NOMO-1 treated with dmso at 0.1 percent for 144 hours (cell line): ENCODE measurements at regions not wholly inside any gene's neighbourhood (a gene's known extent, or its start where the extent isn't known, plus 50 kb on each side); places are given as distances from the start of the nearest gene placed in this dataset.
"Not testable (repeated sequence)": the region's sequence is repeated elsewhere in the genome, so short reads cannot be mapped to it uniquely, and the experiment has no call there.

Experiments used
- DNase-seq: peaks from one replicate; lab custom pipeline; 2025; ENCODE audit not compliant: unreplicated experiment; lab: John Stamatoyannopoulos, UW

GRCh38 chr2:47653902-47654789 lies 83.4 kb upstream of the KCNK12 start:
- no peak for DNase-seq

DNA sequence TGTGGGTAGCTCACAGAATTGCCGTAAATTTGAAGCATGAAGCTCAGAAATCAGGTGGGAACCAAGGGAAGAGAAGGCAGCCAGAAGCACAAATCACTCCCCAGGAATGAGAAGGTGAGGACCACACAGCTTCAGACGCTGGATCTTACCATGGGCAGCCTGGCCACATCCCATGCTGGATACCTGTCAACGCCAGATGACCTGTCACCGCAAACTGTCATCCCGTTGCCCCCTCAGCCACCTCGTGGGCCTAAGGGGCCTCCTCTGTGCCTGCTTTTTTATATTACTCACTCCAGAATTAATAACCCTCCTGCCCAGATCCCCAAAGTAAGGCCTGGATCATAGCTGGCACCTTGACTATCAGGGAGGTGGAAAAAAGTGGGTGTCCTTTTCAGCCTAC lies 82.3 kb upstream of the KCNK12 start:
- no peak for DNase-seq

GRCh38 chr2:47652061-47652690 lies 81.4 kb upstream of the KCNK12 start:
- DNase-seq: no peak

- no peak for DNase-seq
Measured at GRCh38 chr2:47651296-47651695, 80.5 kb upstream of the KCNK12 start.

DNA sequence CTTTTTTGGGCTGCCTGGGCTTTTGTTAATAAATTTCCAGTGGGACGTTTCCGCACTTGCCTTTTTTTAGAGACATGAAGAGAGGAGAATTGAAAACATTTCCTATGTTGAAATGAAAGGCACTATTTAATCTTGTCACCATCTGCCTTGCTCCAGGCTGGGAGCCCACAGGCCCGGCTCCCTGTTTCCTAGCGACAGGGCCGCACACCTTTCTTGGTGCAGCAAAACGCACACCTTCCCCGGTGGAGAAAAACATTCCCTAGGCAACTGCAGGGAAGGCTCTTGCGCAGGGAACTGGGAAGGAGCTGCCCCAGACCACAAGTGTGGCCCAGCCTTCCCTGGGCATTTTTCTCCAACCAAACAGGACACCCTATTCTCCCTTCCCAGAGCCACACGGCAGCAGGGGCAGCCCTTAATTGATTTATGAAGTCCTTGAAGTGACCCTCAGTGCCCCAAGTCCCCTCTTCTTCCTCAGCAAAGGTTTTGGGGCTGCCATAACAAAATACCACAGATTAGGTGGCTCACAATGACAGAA lies 79.3 kb upstream of the KCNK12 start:
- DNase-seq: no peak

- no peak for DNase-seq
Measured at GRCh38 chr2:47645246-47645645, 74.5 kb upstream of the KCNK12 start.

DNA sequence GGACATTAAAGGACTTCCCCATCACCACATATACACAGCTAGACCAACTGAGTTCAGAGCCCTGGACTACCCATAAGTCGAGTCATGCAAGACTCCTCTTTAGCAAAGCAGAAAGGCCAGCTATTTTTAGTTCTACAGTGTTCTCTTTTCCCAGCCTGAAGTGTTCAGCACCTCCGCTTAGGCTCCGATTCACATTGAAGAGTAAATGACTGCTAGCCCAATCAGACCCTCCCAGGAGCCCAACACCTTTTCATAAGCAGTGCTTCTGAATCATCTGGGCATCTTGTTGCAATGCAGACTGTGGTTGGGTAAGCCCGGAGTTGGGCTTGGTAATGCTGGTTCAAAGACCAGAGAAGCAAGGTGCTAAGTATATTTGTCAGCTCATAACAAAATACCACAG lies 73.6 kb upstream of the KCNK12 start:
- no peak for DNase-seq

GRCh38 chr2:47641366-47641765 lies 70.6 kb upstream of the KCNK12 start:
- no peak for DNase-seq

DNA sequence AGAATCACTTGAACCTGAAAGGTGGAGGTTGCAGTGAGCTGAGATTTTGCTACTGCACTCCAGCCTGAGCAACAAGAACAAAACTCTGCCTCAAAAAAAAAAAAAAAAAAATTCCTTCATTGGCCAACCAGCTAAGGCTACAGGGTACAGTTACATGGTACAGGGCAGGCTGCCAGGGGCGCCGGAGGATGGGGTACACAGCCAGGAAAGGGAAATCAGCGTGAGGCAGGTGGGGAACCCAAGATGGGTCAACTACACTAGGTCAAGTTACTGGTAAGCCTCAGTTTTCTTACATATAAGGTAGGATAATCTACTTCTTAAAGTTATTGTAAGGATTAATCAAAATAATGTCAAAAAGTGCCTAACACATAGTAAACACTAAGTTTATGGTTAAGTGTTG lies 69.6 kb upstream of the KCNK12 start:
- no peak for DNase-seq

DNA sequence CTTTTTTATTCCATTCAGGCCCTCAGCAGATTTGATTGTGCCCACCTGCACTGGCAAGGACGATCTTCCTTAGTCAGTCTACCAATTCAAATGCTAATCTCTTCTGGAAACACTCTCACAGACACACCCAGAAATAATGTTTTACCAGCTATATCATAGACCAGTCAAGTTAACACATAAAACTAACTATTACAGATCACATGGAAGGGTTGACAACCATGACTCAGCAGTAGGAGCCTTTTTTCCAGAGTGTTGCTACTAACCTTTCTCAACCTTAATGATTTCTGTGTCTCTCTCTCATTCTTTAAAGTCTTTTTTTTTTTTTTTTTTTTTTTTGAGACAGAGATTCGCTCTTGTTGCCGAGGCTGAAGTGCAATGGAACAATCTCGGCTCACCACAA lies 68.7 kb upstream of the KCNK12 start:
- DNase-seq: no peak

DNA sequence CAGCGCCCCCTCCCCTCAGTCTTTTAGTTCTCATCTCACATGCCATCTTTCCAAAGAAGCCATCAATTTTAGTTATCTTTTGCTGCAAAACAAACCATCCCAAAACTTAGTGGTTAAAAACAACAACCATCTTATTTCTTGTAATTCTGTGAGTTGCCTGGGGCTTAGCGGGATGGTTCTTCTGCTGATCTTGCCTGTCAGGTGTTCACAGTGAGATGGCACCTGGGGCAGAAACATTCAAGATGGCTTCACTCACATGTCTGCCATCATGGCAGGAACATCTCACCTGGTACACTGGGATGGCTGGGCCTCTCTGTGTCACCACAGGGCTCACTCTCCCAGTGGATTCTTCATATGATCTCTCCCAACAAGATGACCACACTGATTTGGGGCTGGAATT lies 67.6 kb upstream of the KCNK12 start:
- no peak for DNase-seq

- no peak for DNase-seq
Measured at GRCh38 chr2:47636596-47637264, 65.9 kb upstream of the KCNK12 start.

DNA sequence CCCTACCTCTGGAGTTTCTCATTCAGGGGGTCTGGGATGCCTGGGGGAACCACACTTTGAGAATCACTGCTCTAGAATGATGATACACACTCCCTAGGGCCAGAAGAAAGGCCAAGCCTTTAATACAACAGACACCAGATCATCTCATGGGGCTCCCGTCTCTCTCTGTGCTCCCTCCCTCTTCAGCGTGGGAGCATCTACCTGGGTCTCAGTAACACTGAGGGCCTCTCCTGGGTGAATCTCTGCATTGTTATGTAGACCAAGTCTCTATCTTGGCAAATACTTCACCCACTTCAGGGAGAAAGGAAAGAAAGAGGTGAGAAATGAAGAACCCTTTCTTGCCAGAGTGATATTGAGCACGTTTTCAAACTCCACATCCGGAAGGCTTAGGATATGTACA lies 65.4 kb upstream of the KCNK12 start:
- DNase-seq: no peak

GRCh38 chr2:47632754-47633153 lies 62.0 kb upstream of the KCNK12 start:
- no peak for DNase-seq

- no peak for DNase-seq
Measured at GRCh38 chr2:47631792-47632398, 61.1 kb upstream of the KCNK12 start.

DNA sequence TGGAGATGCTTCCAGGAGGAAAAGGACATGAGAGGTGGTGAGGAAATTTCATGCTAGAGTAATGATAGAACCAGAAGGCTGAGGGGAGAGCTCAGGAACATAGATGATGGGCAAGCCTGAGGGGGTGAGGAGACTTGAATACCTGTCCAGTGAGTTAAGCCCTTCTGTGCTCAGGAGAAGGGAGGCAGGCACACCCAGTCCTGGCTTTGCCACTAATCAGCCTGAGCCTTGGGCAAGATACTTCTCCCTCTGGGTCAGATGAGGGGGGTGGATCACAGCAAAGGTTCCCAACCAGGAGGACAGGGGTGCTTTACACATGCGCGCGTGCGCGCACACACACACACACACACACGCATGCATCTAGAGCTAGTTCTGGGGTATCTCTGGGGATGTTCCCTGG lies 60.5 kb upstream of the KCNK12 start:
- DNase-seq: no peak

DNA sequence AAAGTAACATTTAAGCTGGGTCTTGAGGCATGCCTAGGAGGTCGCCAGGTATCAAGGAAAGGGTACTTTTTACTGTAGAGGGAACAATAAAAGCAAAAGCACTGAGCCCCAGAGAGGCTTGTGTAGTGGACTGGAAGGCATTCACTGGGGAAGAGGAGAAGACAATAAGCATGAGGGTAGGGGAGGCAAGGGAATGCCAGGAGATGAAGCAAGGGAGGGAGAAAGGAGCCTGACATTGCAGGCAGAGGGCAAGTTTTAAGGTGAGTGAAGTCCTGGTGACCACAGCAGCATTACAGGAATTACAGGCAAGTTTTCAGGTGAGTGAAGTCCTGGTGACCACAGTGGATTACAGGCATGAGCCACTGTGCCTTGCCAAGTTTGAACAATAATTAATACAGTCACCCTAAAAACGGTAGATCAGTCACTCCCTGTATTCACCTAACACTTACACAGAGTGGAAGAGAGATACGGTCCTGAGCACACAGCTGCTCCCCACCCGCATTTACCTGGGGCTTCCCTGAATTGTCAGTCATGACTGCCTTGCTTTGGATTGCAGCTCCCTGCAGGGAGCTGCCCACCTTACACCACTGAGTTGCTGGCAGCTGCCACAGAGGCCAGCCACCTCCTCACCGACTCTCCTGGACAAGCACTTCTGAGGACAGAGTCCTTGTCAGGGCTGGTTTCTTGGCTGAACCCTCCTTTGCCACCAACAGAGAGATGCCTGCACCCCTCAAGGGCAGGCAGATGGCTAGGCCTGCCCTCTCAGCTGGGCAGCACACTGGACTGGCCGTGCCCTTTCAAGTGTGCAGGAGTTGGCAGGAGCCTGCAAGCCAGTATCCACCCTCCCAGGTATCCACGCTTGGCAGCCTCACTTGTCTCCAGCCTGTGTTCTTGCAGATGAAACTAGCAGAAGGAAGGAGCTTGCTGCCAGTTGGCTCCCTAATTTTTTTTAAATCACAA lies 59.0 kb upstream of the KCNK12 start:
- no peak for DNase-seq

GRCh38 chr2:47628904-47629303 lies 58.1 kb upstream of the KCNK12 start:
- DNase-seq: no peak

DNA sequence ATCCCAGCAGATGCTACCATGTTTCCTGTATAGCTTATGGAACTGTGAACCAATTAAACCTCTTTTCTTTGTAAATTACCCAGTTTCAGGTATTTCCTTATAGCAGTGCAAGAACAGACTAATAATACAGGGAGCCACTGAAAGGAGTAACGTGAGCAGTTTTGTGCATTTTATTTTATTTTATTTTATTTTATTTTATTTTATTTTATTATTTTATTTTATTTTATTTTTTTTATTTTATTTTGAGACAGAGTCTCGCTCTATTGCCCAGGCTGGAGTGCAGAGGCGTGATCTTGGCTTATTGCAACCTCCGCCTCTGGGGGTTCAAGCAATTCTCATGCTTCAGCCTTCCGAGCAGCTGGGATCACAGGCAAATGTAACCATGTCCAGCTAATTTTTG lies 55.9 kb upstream of the KCNK12 start:
- no peak for DNase-seq

- not testable (repeated sequence) for DNase-seq
Measured at GRCh38 chr2:47623140-47623539, 52.4 kb upstream of the KCNK12 start.
